Endothelial cell (in vitro differentiated cells): ENCODE measurements at regions not wholly inside any gene's neighbourhood (a gene's known extent, or its start where the extent isn't known, plus 50 kb on each side); places are given as distances from the start of the nearest gene placed in this dataset.

ENCODE experiments used
- DNase-seq: peaks from one replicate; pipeline ENCODE4 v3.0.0; 2021; ENCODE audit warnings: low spot score
- H3K27ac Mint-ChIP-seq: one replicate; pipeline ENCODE4 v1.8.0; 2021; ENCODE audit warnings: mixed read lengths, inconsistent platforms; ENCODE audit not compliant: unreplicated experiment
- H3K27me3 Mint-ChIP-seq: one replicate; pipeline ENCODE4 v1.8.0; 2021; ENCODE audit warnings: mild to moderate bottlenecking, moderate library complexity, mixed read lengths, inconsistent platforms; ENCODE audit not compliant: unreplicated experiment
- H3K36me3 Mint-ChIP-seq: one replicate; pipeline ENCODE4 v1.8.0; 2021; ENCODE audit warnings: mild to moderate bottlenecking, low read depth, mixed read lengths, inconsistent platforms; ENCODE audit not compliant: unreplicated experiment
- H3K4me1 Mint-ChIP-seq: one replicate; pipeline ENCODE4 v1.8.0; 2021; ENCODE audit warnings: mild to moderate bottlenecking, mixed read lengths, inconsistent platforms; ENCODE audit not compliant: unreplicated experiment
- H3K4me3 Mint-ChIP-seq: one replicate; pipeline ENCODE4 v1.8.0; 2021; ENCODE audit warnings: mild to moderate bottlenecking, mixed read lengths, inconsistent platforms; ENCODE audit not compliant: unreplicated experiment
- H3K9me3 Mint-ChIP-seq: one replicate; pipeline ENCODE4 v1.8.0; 2021; ENCODE audit warnings: mixed read lengths, inconsistent platforms; ENCODE audit not compliant: unreplicated experiment
- CTCF ChIP-seq: fragments of 200-600 bp; sonication (generic); IDR thresholded peaks from one replicate; pipeline ENCODE4 v1.5.0; 2021; ENCODE audit warnings: antibody characterized with exemption; ENCODE audit not compliant: unreplicated experiment

- TF ChIP-seq CTCF: no peak
- Mint-ChIP-seq H3K9me3 (no peaks in the 10 kb centered on the region), H3K4me1 (peaks cover 10% of the 10 kb centered on the region), H3K27me3 (peaks cover 2% of the 10 kb centered on the region), H3K36me3 (no peaks in the 10 kb centered on the region), H3K4me3 (no peak overlapping the region), H3K27ac (no peak overlapping the region)
- no peak for DNase-seq
These were observed 131.1 kb upstream of the NCAM1 start for GRCh38 chr11:112829971-112830654.

GRCh38 chr11:112831041-112831440, 130.2 kb upstream of the NCAM1 start:
- no peak for TF ChIP-seq CTCF
- H3K4me3 Mint-ChIP-seq: no peak overlapping the region
- peaks cover 10% of the 10 kb centered on the region for H3K4me1 Mint-ChIP-seq
- H3K9me3 Mint-ChIP-seq: no peaks in the 10 kb centered on the region
- H3K36me3 Mint-ChIP-seq: no peaks in the 10 kb centered on the region
- DNase-seq: no peak
- no peak overlapping the region for H3K27ac Mint-ChIP-seq
- no peaks in the 10 kb centered on the region for H3K27me3 Mint-ChIP-seq

GRCh38 chr11:112831969-112832766, 129.1 kb upstream of the NCAM1 start:
- Mint-ChIP-seq H3K27me3 (no peaks in the 10 kb centered on the region), H3K36me3 (no peaks in the 10 kb centered on the region), H3K27ac (no peak overlapping the region), H3K4me1 (peaks cover 8% of the 10 kb centered on the region), H3K9me3 (no peaks in the 10 kb centered on the region), H3K4me3 (no peak overlapping the region)
- no peak for TF ChIP-seq CTCF
- DNase-seq: no peak

- TF ChIP-seq CTCF: no peak
- Mint-ChIP-seq H3K4me3 (no peak overlapping the region), H3K36me3 (no peaks in the 10 kb centered on the region), H3K27ac (no peak overlapping the region), H3K9me3 (no peaks in the 10 kb centered on the region), H3K27me3 (no peaks in the 10 kb centered on the region), H3K4me1 (peaks cover 8% of the 10 kb centered on the region)
- DNase-seq: no peak
These were observed 126.9 kb upstream of the NCAM1 start for GRCh38 chr11:112834277-112834755.

- no peak for DNase-seq
- H3K9me3 Mint-ChIP-seq: no peaks in the 10 kb centered on the region
- H3K4me1 Mint-ChIP-seq: peaks cover 8% of the 10 kb centered on the region
- no peak overlapping the region for H3K27ac Mint-ChIP-seq
- H3K4me3 Mint-ChIP-seq: no peak overlapping the region
- no peak for TF ChIP-seq CTCF
- H3K27me3 Mint-ChIP-seq: no peaks in the 10 kb centered on the region
- H3K36me3 Mint-ChIP-seq: no peaks in the 10 kb centered on the region
These were observed 125.5 kb upstream of the NCAM1 start for GRCh38 chr11:112835591-112836255.
